Activated CD8-positive, alpha-beta T cell treated with anti-CD3 and anti-CD28 coated beads, Interleukin-2, amount 10 ng/mL, durations not matched to agents 7 days and 5 days (primary cell): ENCODE measurements at regions not wholly inside any gene's neighbourhood (a gene's known extent, or its start where the extent isn't known, plus 50 kb on each side); places are given as distances from the start of the nearest gene placed in this dataset.

Experiments
- ATAC-seq: fragments of 150-1000 bp; cut with Tn5 transposase; one replicate; pipeline ENCODE4 v1.10.0; 2021; ENCODE audit warnings: moderate library complexity
- CTCF ChIA-PET: fragments of 350-600 bp; sonication (Branson Sonifier 250); formaldehyde crosslinking; loops from one replicate; lab custom pipeline; 2021; ENCODE audit warnings: antibody characterized with exemption; lab: Charles Lee
- POLR2A ChIA-PET: fragments of 350-600 bp; sonication (Branson Sonifier 250); formaldehyde crosslinking; loops from one replicate; lab custom pipeline; 2021; ENCODE audit warnings: antibody characterized with exemption; lab: Charles Lee
- DNase-seq: peaks from one replicate; pipeline ENCODE4 v3.0.0-alpha.2; 2020
- H3K27ac Mint-ChIP-seq: one replicate; pipeline ENCODE4 v1.8.0; 2021; ENCODE audit warnings: mild to moderate bottlenecking, mixed read lengths
- H3K27me3 Mint-ChIP-seq: one replicate; pipeline ENCODE4 v1.8.0; 2021; ENCODE audit warnings: low read depth, mixed read lengths
- H3K36me3 Mint-ChIP-seq: one replicate; pipeline ENCODE4 v1.8.0; 2021; ENCODE audit warnings: low read depth, mixed read lengths
- H3K4me1 Mint-ChIP-seq: one replicate; pipeline ENCODE4 v1.8.0; 2021; ENCODE audit warnings: low read depth, mixed read lengths
- H3K4me3 Mint-ChIP-seq: one replicate; pipeline ENCODE4 v1.8.0; 2021; ENCODE audit warnings: mild to moderate bottlenecking, mixed read lengths
- H3K9me3 Mint-ChIP-seq: one replicate; pipeline ENCODE4 v1.8.0; 2022; ENCODE audit warnings: mixed read lengths; ENCODE audit not compliant: insufficient read depth

- H3K9me3 Mint-ChIP-seq, result no peaks in the 10 kb centered on the region
- CTCF ChIA-PET, result no interaction called here
- H3K36me3 Mint-ChIP-seq, result no peaks in the 10 kb centered on the region
- H3K4me1 Mint-ChIP-seq, result no peaks in the 10 kb centered on the region
- POLR2A ChIA-PET, result no interaction called here
- DNase-seq (no peak), ATAC-seq (no peak)
- no peak overlapping the region for H3K4me3 Mint-ChIP-seq
- no peaks in the 10 kb centered on the region for H3K27me3 Mint-ChIP-seq
- no peak overlapping the region for H3K27ac Mint-ChIP-seq
These were observed 97.1 kb upstream of the IRS2 start for GRCh38 chr13:109883181-109884180.

- ChIA-PET CTCF (no interaction called here), POLR2A (no interaction called here)
- ATAC-seq (no peak), DNase-seq (no peak)
- H3K36me3 Mint-ChIP-seq, result no peaks in the 10 kb centered on the region
- no peaks in the 10 kb centered on the region for H3K27me3 Mint-ChIP-seq
- no peaks in the 10 kb centered on the region for H3K4me1 Mint-ChIP-seq
- no peak overlapping the region for H3K27ac Mint-ChIP-seq
- H3K9me3 Mint-ChIP-seq, result no peaks in the 10 kb centered on the region
- H3K4me3 Mint-ChIP-seq, result no peak overlapping the region
These were observed 95.7 kb upstream of the IRS2 start for GRCh38 chr13:109881961-109882558.

- Mint-ChIP-seq H3K4me1 (no peaks in the 10 kb centered on the region), H3K27ac (no peak overlapping the region), H3K4me3 (no peak overlapping the region), H3K27me3 (no peaks in the 10 kb centered on the region), H3K36me3 (no peaks in the 10 kb centered on the region), H3K9me3 (no peaks in the 10 kb centered on the region)
- no peak for ATAC-seq
- DNase-seq, result no peak
- ChIA-PET CTCF (no interaction called here), POLR2A (no interaction called here)
These were observed 95.0 kb upstream of the IRS2 start for GRCh38 chr13:109881347-109881725.

- no peaks in the 10 kb centered on the region for H3K36me3 Mint-ChIP-seq
- no peaks in the 10 kb centered on the region for H3K27me3 Mint-ChIP-seq
- H3K27ac Mint-ChIP-seq, result no peak overlapping the region
- no peaks in the 10 kb centered on the region for H3K9me3 Mint-ChIP-seq
- POLR2A ChIA-PET, result no interaction called here
- CTCF ChIA-PET, result no interaction called here
- H3K4me3 Mint-ChIP-seq, result no peak overlapping the region
- H3K4me1 Mint-ChIP-seq, result no peaks in the 10 kb centered on the region
- DNase-seq (no peak), ATAC-seq (no peak)
These were observed 94.3 kb upstream of the IRS2 start for GRCh38 chr13:109880371-109881346.

- ChIA-PET POLR2A (no interaction called here), CTCF (no interaction called here)
- ATAC-seq (no peak), DNase-seq (no peak)
- no peaks in the 10 kb centered on the region for H3K27me3 Mint-ChIP-seq
- no peak overlapping the region for H3K4me3 Mint-ChIP-seq
- H3K27ac Mint-ChIP-seq, result no peak overlapping the region
- H3K4me1 Mint-ChIP-seq, result no peaks in the 10 kb centered on the region
- H3K36me3 Mint-ChIP-seq, result no peaks in the 10 kb centered on the region
- H3K9me3 Mint-ChIP-seq, result no peaks in the 10 kb centered on the region
These were observed 93.0 kb upstream of the IRS2 start for GRCh38 chr13:109879338-109879737.

- ChIA-PET CTCF (no interaction called here), POLR2A (no interaction called here)
- DNase-seq, result no peak
- no peak overlapping the region for H3K27ac Mint-ChIP-seq
- no peaks in the 10 kb centered on the region for H3K9me3 Mint-ChIP-seq
- no peak overlapping the region for H3K4me3 Mint-ChIP-seq
- H3K4me1 Mint-ChIP-seq, result no peaks in the 10 kb centered on the region
- ATAC-seq, result no peak
- no peaks in the 10 kb centered on the region for H3K36me3 Mint-ChIP-seq
- no peaks in the 10 kb centered on the region for H3K27me3 Mint-ChIP-seq
These were observed 91.4 kb upstream of the IRS2 start for GRCh38 chr13:109877809-109878208.

- DNase-seq (no peak), ATAC-seq (no peak)
- Mint-ChIP-seq H3K4me1 (no peaks in the 10 kb centered on the region), H3K27me3 (no peaks in the 10 kb centered on the region), H3K36me3 (no peaks in the 10 kb centered on the region), H3K4me3 (no peak overlapping the region), H3K27ac (no peak overlapping the region), H3K9me3 (no peaks in the 10 kb centered on the region)
- CTCF ChIA-PET, result no interaction called here
- POLR2A ChIA-PET, result no interaction called here
These were observed 89.4 kb upstream of the IRS2 start for GRCh38 chr13:109875746-109876145.

GRCh38 chr13:109874484-109875454 lies 88.4 kb upstream of the IRS2 start:
- no peak overlapping the region for H3K27ac Mint-ChIP-seq

GRCh38 chr13:109873351-109874123 lies 87.2 kb upstream of the IRS2 start:
- Mint-ChIP-seq H3K4me3 (no peak overlapping the region), H3K9me3 (no peaks in the 10 kb centered on the region), H3K27me3 (peaks cover 2% of the 10 kb centered on the region), H3K36me3 (no peaks in the 10 kb centered on the region), H3K27ac (no peak overlapping the region), H3K4me1 (peaks cover 3% of the 10 kb centered on the region)
- CTCF ChIA-PET, result no interaction called here
- POLR2A ChIA-PET, result no interaction called here
- DNase-seq, result no peak
- no peak for ATAC-seq

More at GRCh38 chr13:109874484-109875454, 88.4 kb upstream of the IRS2 start:
- DNase-seq (no peak), ATAC-seq (no peak)
- Mint-ChIP-seq H3K36me3 (no peaks in the 10 kb centered on the region), H3K27me3 (no peaks in the 10 kb centered on the region), H3K4me1 (no peaks in the 10 kb centered on the region), H3K9me3 (no peaks in the 10 kb centered on the region), H3K4me3 (no peak overlapping the region)
- ChIA-PET CTCF (no interaction called here), POLR2A (no interaction called here)

- H3K9me3 Mint-ChIP-seq, result no peaks in the 10 kb centered on the region
- POLR2A ChIA-PET, result no interaction called here
- no peak overlapping the region for H3K4me3 Mint-ChIP-seq
- no peaks in the 10 kb centered on the region for H3K36me3 Mint-ChIP-seq
- ATAC-seq (no peak), DNase-seq (no peak)
- H3K4me1 Mint-ChIP-seq, result peaks cover 3% of the 10 kb centered on the region
- H3K27ac Mint-ChIP-seq, result no peak overlapping the region
- CTCF ChIA-PET, result no interaction called here
- peaks cover 6% of the 10 kb centered on the region for H3K27me3 Mint-ChIP-seq
These were observed 86.5 kb upstream of the IRS2 start for GRCh38 chr13:109872864-109873263.
